MM.1S (cell line): ENCODE measurements at regions not wholly inside any gene's neighbourhood (a gene's known extent, or its start where the extent isn't known, plus 50 kb on each side); places are given as distances from the start of the nearest gene placed in this dataset.

Experiments used
- EZH2 ChIP-seq: fragments of 300-600 bp; sonication (generic); optimal IDR thresholded peaks from 2 replicates; pipeline ENCODE3; 2017; ENCODE audit warnings: low read depth, mild to moderate bottlenecking, antibody characterized with exemption, low read length, mixed read lengths
- EZH2phosphoT487 ChIP-seq: fragments of 300-600 bp; sonication (generic); IDR thresholded peaks from 2 replicates; pipeline ENCODE4 v1.6.1; 2018; ENCODE audit warnings: antibody characterized with exemption, low read length
- TF ChIP-seq, protein P1 (sequence below): fragments of 300-600 bp; sonication (generic); IDR thresholded peaks from 2 replicates; pipeline ENCODE4 v1.5.1; 2016; ENCODE audit warnings: antibody characterized with exemption, low read length, mixed read lengths

- TF ChIP-seq, protein P1, sequence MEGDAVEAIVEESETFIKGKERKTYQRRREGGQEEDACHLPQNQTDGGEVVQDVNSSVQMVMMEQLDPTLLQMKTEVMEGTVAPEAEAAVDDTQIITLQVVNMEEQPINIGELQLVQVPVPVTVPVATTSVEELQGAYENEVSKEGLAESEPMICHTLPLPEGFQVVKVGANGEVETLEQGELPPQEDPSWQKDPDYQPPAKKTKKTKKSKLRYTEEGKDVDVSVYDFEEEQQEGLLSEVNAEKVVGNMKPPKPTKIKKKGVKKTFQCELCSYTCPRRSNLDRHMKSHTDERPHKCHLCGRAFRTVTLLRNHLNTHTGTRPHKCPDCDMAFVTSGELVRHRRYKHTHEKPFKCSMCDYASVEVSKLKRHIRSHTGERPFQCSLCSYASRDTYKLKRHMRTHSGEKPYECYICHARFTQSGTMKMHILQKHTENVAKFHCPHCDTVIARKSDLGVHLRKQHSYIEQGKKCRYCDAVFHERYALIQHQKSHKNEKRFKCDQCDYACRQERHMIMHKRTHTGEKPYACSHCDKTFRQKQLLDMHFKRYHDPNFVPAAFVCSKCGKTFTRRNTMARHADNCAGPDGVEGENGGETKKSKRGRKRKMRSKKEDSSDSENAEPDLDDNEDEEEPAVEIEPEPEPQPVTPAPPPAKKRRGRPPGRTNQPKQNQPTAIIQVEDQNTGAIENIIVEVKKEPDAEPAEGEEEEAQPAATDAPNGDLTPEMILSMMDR: no peak
- no peak for TF ChIP-seq EZH2
- no peak for TF ChIP-seq EZH2phosphoT487
Measured at GRCh38 chr9:73497796-73498195, 346.1 kb downstream of the ANXA1 start.
